Ammon's horn (tissue), 1 donor: ENCODE measurements at regions not wholly inside any gene's neighbourhood (a gene's known extent, or its start where the extent isn't known, plus 50 kb on each side); places are given as distances from the start of the nearest gene placed in this dataset.
"Not testable (repeated sequence)": the region's sequence is repeated elsewhere in the genome, so short reads cannot be mapped to it uniquely, and the experiment has no call there.

Experiments used
- DNase-seq: peaks from one replicate; pipeline ENCODE4 v3.0.0-alpha.2; 2016; ENCODE audit warnings: low spot score

- DNase-seq = no peak
Measured at GRCh38 chr1:38609166-38610025, 250.2 kb downstream of the RRAGC start.

- DNase-seq = no peak
Measured at GRCh38 chr1:38608202-38608864, 251.2 kb downstream of the RRAGC start.

GRCh38 chr1:38607526-38607925 lies 252.0 kb downstream of the RRAGC start:
- DNase-seq = no peak

GRCh38 chr1:38605063-38605462 lies 254.5 kb downstream of the RRAGC start:
- DNase-seq = no peak

GRCh38 chr1:38603907-38604306 lies 255.7 kb downstream of the RRAGC start:
- no peak for DNase-seq

- no peak for DNase-seq
Measured at GRCh38 chr1:38600905-38601304, 258.7 kb downstream of the RRAGC start.

- no peak for DNase-seq
Measured at GRCh38 chr1:38600286-38600685, 259.3 kb downstream of the RRAGC start.

GRCh38 chr1:38598118-38598517 lies 261.5 kb downstream of the RRAGC start:
- DNase-seq = no peak

- DNase-seq = no peak
Measured at GRCh38 chr1:38589036-38589435, 270.5 kb downstream of the RRAGC start.

GRCh38 chr1:38587766-38588165 lies 271.8 kb downstream of the RRAGC start:
- no peak for DNase-seq

GRCh38 chr1:38586993-38587646 lies 272.5 kb downstream of the RRAGC start:
- peak; percentile 53 for DNase-seq

GRCh38 chr1:38585971-38586370 lies 273.6 kb downstream of the RRAGC start:
- peak; percentile 51 for DNase-seq

- no peak for DNase-seq
Measured at GRCh38 chr1:38585460-38585859, 274.1 kb downstream of the RRAGC start.

- DNase-seq = no peak
Measured at GRCh38 chr1:38584448-38585355, 274.9 kb downstream of the RRAGC start.

- DNase-seq = not testable (repeated sequence)
Measured at GRCh38 chr1:38583287-38583686, 276.3 kb downstream of the RRAGC start.

GRCh38 chr1:38581396-38581795 lies 278.2 kb downstream of the RRAGC start:
- DNase-seq = no peak

GRCh38 chr1:38580594-38580993 lies 279.0 kb downstream of the RRAGC start:
- DNase-seq = no peak

GRCh38 chr1:38579056-38579455 lies 280.5 kb downstream of the RRAGC start:
- DNase-seq = no peak

- DNase-seq = no peak
Measured at GRCh38 chr1:38578271-38578951, 281.2 kb downstream of the RRAGC start.

GRCh38 chr1:38577937-38578270 lies 281.7 kb downstream of the RRAGC start:
- DNase-seq = no peak

GRCh38 chr1:38577385-38577784 lies 282.2 kb downstream of the RRAGC start:
- DNase-seq = no peak
